Endothelial cell of umbilical vein (primary cell): ENCODE measurements at regions not wholly inside any gene's neighbourhood (a gene's known extent, or its start where the extent isn't known, plus 50 kb on each side); places are given as distances from the start of the nearest gene placed in this dataset.
A peak's percentile ranks its signal among the peaks of the same experiment; 100 is the strongest.

Experiments used
- BruUV-seq: library from RNA; stranded (reverse); fragments of 400-500 nt; replicated peaks from 2 replicates; lab custom pipeline; 2021; lab: Mats Ljungman, UMichigan
- CTCF ChIA-PET: fragments of 300-600, 350-600 bp; sonication (Branson Sonifier 250); formaldehyde crosslinking; loops from one replicate; lab custom pipeline; 2021; ENCODE audit warnings: antibody characterized with exemption, inconsistent platforms; lab: Charles Lee
- POLR2A ChIA-PET: fragments of 300-600, 350-600 bp; sonication (Branson Sonifier 250); formaldehyde crosslinking; loops from one replicate; lab custom pipeline; 2021; ENCODE audit warnings: antibody characterized with exemption, inconsistent platforms; lab: Charles Lee
- DNase-seq: peaks from one replicate; pipeline ENCODE4 v3.0.0-alpha.2; 2011; ENCODE audit warnings: low read depth, low spot score
- FAIRE-seq: peaks from 2 replicates; lab custom pipeline; 2011; peaks lifted over from hg19 to GRCh38; lab: Jason Lieb, UNC
- H2AFZ ChIP-seq: 2 replicates; pipeline ENCODE4 v1.6.0; 2012; ENCODE audit warnings: low read depth, low read length, control low read depth, inconsistent platforms
- H3K27ac ChIP-seq: 2 replicates; pipeline ENCODE4 v1.5.1; 2011; ENCODE audit warnings: low read depth, mild to moderate bottlenecking, control low read depth, low read length, moderate library complexity; ENCODE audit not compliant: insufficient read depth
- H3K27me3 ChIP-seq, 2 experiments: 2 replicates each; pipeline versions ENCODE4 v1.6.0 to v1.6.1; 2011; ENCODE audit warnings: low read length in 2 of 2, mixed read lengths in 1 of 2; ENCODE audit not compliant: control insufficient read depth in 2 of 2, insufficient read depth in 2 of 2
- H3K36me3 ChIP-seq, 2 experiments: 2 replicates in 1 of 2; 3 replicates in 1 of 2; pipeline ENCODE4 v1.5.1; 2011; ENCODE audit warnings: low read length in 2 of 2, mild to moderate bottlenecking in 1 of 2, moderate library complexity in 1 of 2; ENCODE audit not compliant: control insufficient read depth in 2 of 2, insufficient read depth in 2 of 2; ENCODE audit errors: extremely low read depth in 1 of 2
- H3K4me1 ChIP-seq: 3 replicates; pipeline ENCODE4 v1.5.1; 2011; ENCODE audit warnings: mild to moderate bottlenecking, low read length; ENCODE audit not compliant: control insufficient read depth, insufficient read depth; ENCODE audit errors: extremely low read depth
- H3K4me2 ChIP-seq: 2 replicates; pipeline ENCODE4 v1.6.1; 2011; ENCODE audit warnings: low read length, control low read depth, mixed read lengths; ENCODE audit not compliant: insufficient read depth
- H3K4me3 ChIP-seq, 3 experiments: fragments of 200-600 bp in 1 of 3; sonication (generic), shearing (Covaris generic) in 1 of 3; replicated peaks in 1 of 3; 2 replicates each; pipeline ENCODE4 v1.5.1; 2011 to 2016; ENCODE audit warnings: control low read depth in 3 of 3, low read length in 3 of 3, mild to moderate bottlenecking in 2 of 3, inconsistent platforms in 1 of 3, low read depth in 1 of 3, moderate library complexity in 1 of 3; ENCODE audit not compliant: insufficient read depth in 1 of 3
- H3K79me2 ChIP-seq: 2 replicates; pipeline ENCODE4 v1.6.0; 2012; ENCODE audit warnings: low read length, inconsistent platforms; ENCODE audit not compliant: control insufficient read depth, insufficient read depth
- H3K9ac ChIP-seq: replicated peaks from 2 replicates; pipeline ENCODE3; 2011; ENCODE audit warnings: low read length, control low read depth; ENCODE audit not compliant: insufficient read depth; ENCODE audit errors: extremely low read depth
- H3K9me1 ChIP-seq: replicated peaks from 3 replicates; pipeline ENCODE4 v1.6.0; 2011; ENCODE audit warnings: mild to moderate bottlenecking, low read length; ENCODE audit not compliant: control insufficient read depth, insufficient read depth; ENCODE audit errors: extremely low read depth
- H3K9me3 ChIP-seq: replicated peaks from 2 replicates; pipeline ENCODE4 v1.5.1; 2012; ENCODE audit warnings: low read length, inconsistent platforms; ENCODE audit not compliant: control insufficient read depth, insufficient read depth
- H4K20me1 ChIP-seq: replicated peaks from 2 replicates; pipeline ENCODE3; 2011; ENCODE audit warnings: mild to moderate bottlenecking, low read length; ENCODE audit not compliant: control insufficient read depth, insufficient read depth; ENCODE audit errors: extremely low read depth
- FOS ChIP-seq: IDR thresholded peaks from 2 replicates; pipeline ENCODE4 v1.6.1; 2011; ENCODE audit warnings: mild to moderate bottlenecking, low read length, moderate library complexity, borderline replicate concordance; ENCODE audit not compliant: insufficient read depth
- GATA2 ChIP-seq: IDR thresholded peaks from 2 replicates; pipeline ENCODE4 v1.7.0; 2011; ENCODE audit warnings: low read depth, mild to moderate bottlenecking, moderate library complexity, mixed read lengths, low read length; ENCODE audit not compliant: insufficient read length, insufficient read depth
- JUN ChIP-seq: IDR thresholded peaks from 2 replicates; pipeline ENCODE4 v1.6.1; 2011; ENCODE audit warnings: borderline replicate concordance, low read depth; ENCODE audit not compliant: insufficient read length, insufficient read depth
- MYC ChIP-seq: IDR thresholded peaks from one replicate; pipeline ENCODE4 v1.6.1; 2011; ENCODE audit warnings: mild to moderate bottlenecking, low read depth, low read length
- POLR2AphosphoS5 ChIP-seq: IDR thresholded peaks from 2 replicates; pipeline ENCODE4 v1.6.1; 2012; ENCODE audit warnings: low read depth, mild to moderate bottlenecking, control low read depth, low read length, moderate library complexity; ENCODE audit not compliant: insufficient read depth
- dilution Hi-C: fragments of 300-500 bp; cut with MboI; formaldehyde crosslinking; loops from one replicate; pipeline ENCODE4 v1.15.0; 2019; ENCODE audit warnings: low sequenced_read_pairs; ENCODE audit not compliant: extremely low pct_ligation_motif_present
- intact Hi-C: fragments of 100-400 bp; cut with micrococcal nuclease; formaldehyde crosslinking; loops from one replicate; pipeline ENCODE4 v1.10.0; 2022

- Histone ChIP-seq H2AFZ (no peak overlapping the region), H3K9me3 (no peaks in the 10 kb centered on the region), H3K4me3 (no peak overlapping the region), H3K36me3 (no peaks in the 10 kb centered on the region), H3K4me2 (peak overlapping the region; percentile 22), H3K9ac (no peak overlapping the region), H3K4me1 (peaks cover 6% of the 10 kb centered on the region), H3K9me1 (no peaks in the 10 kb centered on the region), H4K20me1 (no peaks in the 10 kb centered on the region), H3K27me3 (no peaks in the 10 kb centered on the region), H3K27ac (no peak overlapping the region), H3K79me2 (no peaks in the 10 kb centered on the region)
- TF ChIP-seq GATA2: peak; percentile 19
- TF ChIP-seq MYC: no peak
- no peak for TF ChIP-seq POLR2AphosphoS5
- peak; percentile 29 for TF ChIP-seq JUN
- TF ChIP-seq FOS: peak; percentile 59
- no TSS peak for BruUV-seq
- ChIA-PET CTCF (interaction anchor here (0.9 to 2.3 kb wide), 9 partner anchors 12 to 169 kb away, joined by 3 to 7 read pairs (median 5); no protein-coding TSS in a partner anchor), POLR2A (interaction anchor here (0.6 kb wide), 1 partner anchor 194 kb away, joined by 3 read pairs; no protein-coding TSS in a partner anchor)
- peak; percentile 63 for DNase-seq
- dilution Hi-C loops: no loop called here
- FAIRE-seq: peak; percentile 71
- intact Hi-C loops: no loop called here
Measured at GRCh38 chr15:57902155-57902554, 163.4 kb downstream of the ALDH1A2 start.
